ENCODE measurements at regions not wholly inside any gene's neighbourhood (a gene's known extent, or its start where the extent isn't known, plus 50 kb on each side); places are given as distances from the start of the nearest gene placed in this dataset.

- dilution Hi-C loops (cut with MboI; ENCODE audit: extremely low pct_ligation_motif_present, low sequenced_read_pairs): no loop called here
- no peaks in the 10 kb centered on the region for H3K9me3 ChIP-seq (ENCODE audit: control insufficient read depth, low read depth, low read length)
- no peaks in the 10 kb centered on the region for H3K36me3 ChIP-seq (ENCODE audit: control insufficient read depth in 2 of 2, extremely low read depth in 1 of 2, insufficient read depth in 2 of 2, low read length in 2 of 2)
- H3K4me1 ChIP-seq (ENCODE audit: control insufficient read depth, extremely low read depth, insufficient read depth, low read length): no peaks in the 10 kb centered on the region
- no peak overlapping the region for H2AFZ ChIP-seq (ENCODE audit: control insufficient read depth, low read length)
- H3K4me3 ChIP-seq (ENCODE audit: control insufficient read depth in 2 of 3, extremely low read depth in 1 of 3, insufficient read depth in 2 of 3, low read depth in 1 of 3, low read length in 3 of 3): no peak overlapping the region
- no peaks in the 10 kb centered on the region for H3K79me2 ChIP-seq (ENCODE audit: control insufficient read depth, insufficient read depth, low read length)
- H3K4me2 ChIP-seq (ENCODE audit: control insufficient read depth, extremely low read depth, insufficient read depth, low read depth, low read length): no peak overlapping the region
- no peak overlapping the region for H3K27ac ChIP-seq (ENCODE audit: control insufficient read depth, insufficient read depth, low read length)
- H3K27me3 ChIP-seq (ENCODE audit: control insufficient read depth, extremely low read depth, insufficient read depth, low read length): no peaks in the 10 kb centered on the region
- DNase-seq (ENCODE audit: low read depth, low spot score): no peak
- FAIRE-seq: no peak
- TF ChIP-seq EZH2 (IDR thresholded peaks at IDR 0.05; ENCODE audit: low read length): no peak
- no peak for TF ChIP-seq CTCF (optimal IDR thresholded peaks at IDR 0.05 in 1 of 3, IDR thresholded peaks at IDR 0.05 in 1 of 3, conservative IDR thresholded peaks at IDR 0.05 in 1 of 3; ENCODE audit: extremely low read depth in 1 of 3, insufficient read depth in 2 of 3, low read length in 3 of 3)
- no peaks in the 10 kb centered on the region for H4K20me1 ChIP-seq (ENCODE audit: control insufficient read depth, extremely low read depth, insufficient read depth, low read length)
- no peak overlapping the region for H3K9ac ChIP-seq (ENCODE audit: control insufficient read depth, extremely low read depth, insufficient read depth, low read length)
- no peaks in the 10 kb centered on the region for H3K9me1 ChIP-seq (ENCODE audit: control insufficient read depth, extremely low read depth, insufficient read depth, low read length)
These were observed 1338.9 kb downstream of the MAT2B start for GRCh38 chr5:164844348-164844747.

- no peaks in the 10 kb centered on the region for H3K27me3 ChIP-seq (ENCODE audit: control insufficient read depth, extremely low read depth, insufficient read depth, low read length)
- no peaks in the 10 kb centered on the region for H3K36me3 ChIP-seq (ENCODE audit: control insufficient read depth in 2 of 2, extremely low read depth in 1 of 2, insufficient read depth in 2 of 2, low read length in 2 of 2)
- no peaks in the 10 kb centered on the region for H3K79me2 ChIP-seq (ENCODE audit: control insufficient read depth, insufficient read depth, low read length)
- no peaks in the 10 kb centered on the region for H3K4me1 ChIP-seq (ENCODE audit: control insufficient read depth, extremely low read depth, insufficient read depth, low read length)
- H3K9me3 ChIP-seq (ENCODE audit: control insufficient read depth, low read depth, low read length): no peaks in the 10 kb centered on the region
- H2AFZ ChIP-seq (ENCODE audit: control insufficient read depth, low read length): no peak overlapping the region
- FAIRE-seq: no peak
- no peak for DNase-seq (ENCODE audit: low read depth, low spot score)
- no peaks in the 10 kb centered on the region for H4K20me1 ChIP-seq (ENCODE audit: control insufficient read depth, extremely low read depth, insufficient read depth, low read length)
- no peak overlapping the region for H3K9ac ChIP-seq (ENCODE audit: control insufficient read depth, extremely low read depth, insufficient read depth, low read length)
- dilution Hi-C loops (cut with MboI; ENCODE audit: extremely low pct_ligation_motif_present, low sequenced_read_pairs): no loop called here
- H3K4me3 ChIP-seq (ENCODE audit: control insufficient read depth in 2 of 3, extremely low read depth in 1 of 3, insufficient read depth in 2 of 3, low read depth in 1 of 3, low read length in 3 of 3): no peak overlapping the region
- no peak for TF ChIP-seq CTCF (optimal IDR thresholded peaks at IDR 0.05 in 1 of 3, IDR thresholded peaks at IDR 0.05 in 1 of 3, conservative IDR thresholded peaks at IDR 0.05 in 1 of 3; ENCODE audit: extremely low read depth in 1 of 3, insufficient read depth in 2 of 3, low read length in 3 of 3)
- TF ChIP-seq EZH2 (IDR thresholded peaks at IDR 0.05; ENCODE audit: low read length): no peak
- H3K9me1 ChIP-seq (ENCODE audit: control insufficient read depth, extremely low read depth, insufficient read depth, low read length): no peaks in the 10 kb centered on the region
- no peak overlapping the region for H3K27ac ChIP-seq (ENCODE audit: control insufficient read depth, insufficient read depth, low read length)
- no peak overlapping the region for H3K4me2 ChIP-seq (ENCODE audit: control insufficient read depth, extremely low read depth, insufficient read depth, low read depth, low read length)
These were observed 1355.5 kb downstream of the MAT2B start for GRCh38 chr5:164860896-164861295.

All from keratinocyte (primary cell).